ENCODE measurements at regions not wholly inside any gene's neighbourhood (a gene's known extent, or its start where the extent isn't known, plus 50 kb on each side); places are given as distances from the start of the nearest gene placed in this dataset.

DNA sequence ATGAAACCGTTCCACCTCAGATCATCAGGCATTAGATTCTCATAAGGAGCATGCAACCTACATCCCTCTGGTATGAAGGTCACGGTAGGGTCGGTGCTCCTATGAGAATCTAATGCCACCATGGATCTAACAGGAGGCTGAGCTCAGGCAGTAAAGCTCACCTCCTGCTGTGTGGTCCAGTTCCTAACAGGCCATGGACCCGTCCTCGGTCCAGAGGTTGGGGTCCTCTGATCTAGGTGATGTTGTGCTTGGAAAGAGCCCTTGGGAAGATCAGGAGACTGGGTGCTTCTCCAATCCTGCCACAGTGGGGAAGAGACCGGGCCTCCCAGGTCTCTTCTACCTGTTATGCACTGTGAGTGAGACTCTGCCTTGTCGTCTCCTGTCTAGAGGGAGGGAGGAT lies 104.6 kb downstream of the ACKR3 start:
- ATAC-seq, result no peak
- no peaks in the 10 kb centered on the region for H3K36me3 ChIP-seq
- WGBS, 4 donors, result 91 to 98% (median 96%) methylated on average over 7 of the region's 7 CpGs
- intact Hi-C loops (cut with DNase I), result loop anchor here in 2 of 10 donors (10.0 kb wide), 2 partner anchors 99 to 159 kb away; no protein-coding TSS in a partner anchor
- H3K27me3 ChIP-seq, result no peaks in the 10 kb centered on the region
- TF ChIP-seq POLR2A (IDR thresholded peaks at IDR 0.05), result no peak
- TF ChIP-seq, protein P1, sequence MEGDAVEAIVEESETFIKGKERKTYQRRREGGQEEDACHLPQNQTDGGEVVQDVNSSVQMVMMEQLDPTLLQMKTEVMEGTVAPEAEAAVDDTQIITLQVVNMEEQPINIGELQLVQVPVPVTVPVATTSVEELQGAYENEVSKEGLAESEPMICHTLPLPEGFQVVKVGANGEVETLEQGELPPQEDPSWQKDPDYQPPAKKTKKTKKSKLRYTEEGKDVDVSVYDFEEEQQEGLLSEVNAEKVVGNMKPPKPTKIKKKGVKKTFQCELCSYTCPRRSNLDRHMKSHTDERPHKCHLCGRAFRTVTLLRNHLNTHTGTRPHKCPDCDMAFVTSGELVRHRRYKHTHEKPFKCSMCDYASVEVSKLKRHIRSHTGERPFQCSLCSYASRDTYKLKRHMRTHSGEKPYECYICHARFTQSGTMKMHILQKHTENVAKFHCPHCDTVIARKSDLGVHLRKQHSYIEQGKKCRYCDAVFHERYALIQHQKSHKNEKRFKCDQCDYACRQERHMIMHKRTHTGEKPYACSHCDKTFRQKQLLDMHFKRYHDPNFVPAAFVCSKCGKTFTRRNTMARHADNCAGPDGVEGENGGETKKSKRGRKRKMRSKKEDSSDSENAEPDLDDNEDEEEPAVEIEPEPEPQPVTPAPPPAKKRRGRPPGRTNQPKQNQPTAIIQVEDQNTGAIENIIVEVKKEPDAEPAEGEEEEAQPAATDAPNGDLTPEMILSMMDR (IDR thresholded peaks at IDR 0.05), result no peak
- H3K9me3 ChIP-seq, result no peaks in the 10 kb centered on the region
- DNase-seq, result peak in 3 of 5 donors; percentile 3 to 15 (median 5)
- peaks cover 0 to 42% (median 18%) of the 10 kb centered on the region in 12 donors for H3K4me1 ChIP-seq
- H3K4me3 ChIP-seq, result no peak overlapping the region
- H3K27ac ChIP-seq, result peak overlapping the region in 5 of 12 donors; percentile 62 to 75 (median 65)

DNA sequence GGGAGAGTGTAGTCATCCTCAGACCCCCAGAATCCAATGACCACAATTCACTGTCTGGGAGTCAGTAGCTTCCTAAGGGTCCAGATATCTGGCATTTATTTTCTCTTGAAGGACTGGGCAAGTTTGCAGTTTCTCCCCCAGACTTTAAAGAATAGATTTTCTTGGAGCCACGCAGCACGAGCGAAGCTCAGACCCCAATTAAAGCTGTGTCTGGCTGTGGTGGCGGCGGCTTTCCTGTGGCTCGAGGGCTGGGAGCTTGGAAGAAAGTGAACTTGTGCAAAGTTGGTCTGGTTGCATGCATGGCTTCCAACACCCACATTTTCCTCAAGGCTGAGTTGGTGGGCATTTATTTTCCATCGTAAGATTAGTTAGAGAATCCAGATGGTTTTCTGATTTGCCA lies 105.0 kb downstream of the ACKR3 start:
- Histone ChIP-seq H3K27ac (peak overlapping the region in 5 of 12 donors; percentile 62 to 75 (median 65)), H3K9me3 (no peaks in the 10 kb centered on the region), H3K4me1 (peaks cover 0 to 42% (median 18%) of the 10 kb centered on the region in 12 donors), H3K36me3 (no peaks in the 10 kb centered on the region), H3K27me3 (no peaks in the 10 kb centered on the region), H3K4me3 (no peak overlapping the region)
- WGBS, 4 donors, result 73 to 90% (median 83%) methylated on average over 7 of the region's 7 CpGs
- ATAC-seq, result no peak
- peak in 2 of 5 donors; percentile 5 to 31 for DNase-seq
- TF ChIP-seq, protein P1 (IDR thresholded peaks at IDR 0.05), result no peak
- no peak for TF ChIP-seq POLR2A (IDR thresholded peaks at IDR 0.05)
- intact Hi-C loops (cut with DNase I), result loop anchor here in 3 of 10 donors (5.0 to 10.0 kb wide), 3 partner anchors 43 to 160 kb away; no protein-coding TSS in a partner anchor

DNA sequence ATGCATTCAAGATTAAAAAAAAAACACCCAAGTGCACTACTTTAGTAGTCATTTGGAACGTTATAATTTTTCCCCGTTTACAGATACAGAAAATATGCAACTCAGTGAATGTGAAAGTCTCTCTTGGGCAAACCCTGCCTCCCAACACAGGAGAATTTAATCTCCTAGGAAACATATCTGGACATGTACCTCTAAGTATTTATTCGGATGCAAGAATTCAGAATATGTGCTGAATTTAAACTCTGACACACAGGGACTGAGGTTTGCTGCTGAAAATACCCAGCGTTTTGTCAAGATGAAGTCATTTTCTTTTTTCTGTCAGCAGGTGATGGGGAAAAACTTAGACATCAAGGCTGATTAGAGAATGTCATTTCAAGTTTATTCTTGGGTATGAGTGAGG lies 105.4 kb downstream of the ACKR3 start:
- ATAC-seq, result peak in 2 of 4 donors; percentile 68 to 79
- intact Hi-C loops (cut with DNase I), result loop anchor here in 3 of 10 donors (5.0 to 10.0 kb wide), 3 partner anchors 42 to 160 kb away; no protein-coding TSS in a partner anchor
- peak overlapping the region in 5 of 12 donors; percentile 62 to 75 (median 65) for H3K27ac ChIP-seq
- DNase-seq, result peak in 1 of 5 donors; percentile 16
- peaks cover 0 to 42% (median 18%) of the 10 kb centered on the region in 12 donors for H3K4me1 ChIP-seq
- H3K4me3 ChIP-seq, result no peak overlapping the region
- no peaks in the 10 kb centered on the region for H3K27me3 ChIP-seq
- no peak for TF ChIP-seq POLR2A (IDR thresholded peaks at IDR 0.05)
- TF ChIP-seq, protein P1 (IDR thresholded peaks at IDR 0.05), result no peak
- H3K36me3 ChIP-seq, result no peaks in the 10 kb centered on the region
- no peaks in the 10 kb centered on the region for H3K9me3 ChIP-seq
- 40 to 55% (median 45%) methylated on average over 4 of the region's 4 CpGs for WGBS, 4 donors

DNA sequence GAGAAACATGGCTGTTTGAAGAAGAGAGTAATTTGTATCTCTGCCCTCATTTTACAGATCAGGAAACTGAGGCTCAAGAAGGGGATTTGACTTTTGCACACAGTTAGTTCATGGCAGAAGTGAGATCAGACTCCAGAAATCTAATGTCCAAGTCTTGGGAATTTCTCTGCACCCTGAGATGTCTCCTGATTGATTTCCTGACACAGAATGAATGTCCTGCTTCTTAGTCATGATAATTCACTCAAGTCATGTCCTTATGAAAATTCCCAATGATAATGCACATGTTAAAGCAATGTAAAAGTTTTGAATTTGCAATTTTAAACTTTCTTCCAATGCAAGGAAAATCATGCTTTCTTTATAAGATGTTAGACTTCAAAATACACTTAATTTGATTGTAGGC lies 105.9 kb downstream of the ACKR3 start:
- Histone ChIP-seq H3K4me1 (peaks cover 0 to 42% (median 18%) of the 10 kb centered on the region in 12 donors), H3K4me3 (no peak overlapping the region), H3K9me3 (no peaks in the 10 kb centered on the region), H3K27me3 (no peaks in the 10 kb centered on the region), H3K36me3 (no peaks in the 10 kb centered on the region), H3K27ac (peak overlapping the region in 5 of 12 donors; percentile 17 to 66 (median 62))
- intact Hi-C loops (cut with DNase I), result loop anchor here in 3 of 10 donors (5.0 to 10.0 kb wide), 3 partner anchors 42 to 161 kb away; no protein-coding TSS in a partner anchor
- no peak for TF ChIP-seq POLR2A (IDR thresholded peaks at IDR 0.05)
- ATAC-seq (no peak), DNase-seq (no peak)
